Stomach (tissue), 4 donors: ENCODE measurements at regions not wholly inside any gene's neighbourhood (a gene's known extent, or its start where the extent isn't known, plus 50 kb on each side); places are given as distances from the start of the nearest gene placed in this dataset.

Experiments used
- POLR2AphosphoS5 ChIP-seq, 3 donors: sonication (generic); formaldehyde crosslinking; IDR thresholded peaks; one replicate each; pipeline ENCODE4 v1.6.1; 2016; ENCODE audit warnings: antibody characterized with exemption in 3 of 3
- TF ChIP-seq, protein P1 (sequence below), 7 experiments: fragments of 450-650 bp in 4 of 7; fragments of 200-600 bp in 3 of 7; sonication (generic) in 3 of 7; IDR thresholded peaks; one replicate each; pipeline ENCODE4 v1.5.1; 2016 to 2019; ENCODE audit warnings: antibody characterized with exemption in 7 of 7, control low read depth in 2 of 7, mild to moderate bottlenecking in 1 of 7

DNA sequence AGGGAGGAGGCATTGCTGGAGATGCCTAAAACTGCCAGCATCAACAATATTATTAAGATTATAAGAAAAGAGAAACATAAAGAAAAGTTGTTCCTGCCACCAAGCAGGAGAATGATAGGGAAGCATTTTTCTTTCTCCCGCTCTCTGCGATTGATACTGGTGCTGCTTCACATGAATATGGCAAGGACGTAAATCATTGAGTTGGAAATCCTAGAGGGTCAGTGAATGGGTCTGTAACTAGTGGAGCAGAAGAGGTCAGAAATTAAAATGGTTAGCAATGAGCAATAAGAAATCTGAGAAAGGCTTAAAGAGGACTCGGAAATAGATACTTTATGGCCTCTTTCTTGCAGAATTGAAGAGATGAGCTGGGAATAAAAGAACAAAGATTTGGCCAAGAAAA is 631.7 kb downstream of the BCL11A start:
- TF ChIP-seq, protein P1, sequence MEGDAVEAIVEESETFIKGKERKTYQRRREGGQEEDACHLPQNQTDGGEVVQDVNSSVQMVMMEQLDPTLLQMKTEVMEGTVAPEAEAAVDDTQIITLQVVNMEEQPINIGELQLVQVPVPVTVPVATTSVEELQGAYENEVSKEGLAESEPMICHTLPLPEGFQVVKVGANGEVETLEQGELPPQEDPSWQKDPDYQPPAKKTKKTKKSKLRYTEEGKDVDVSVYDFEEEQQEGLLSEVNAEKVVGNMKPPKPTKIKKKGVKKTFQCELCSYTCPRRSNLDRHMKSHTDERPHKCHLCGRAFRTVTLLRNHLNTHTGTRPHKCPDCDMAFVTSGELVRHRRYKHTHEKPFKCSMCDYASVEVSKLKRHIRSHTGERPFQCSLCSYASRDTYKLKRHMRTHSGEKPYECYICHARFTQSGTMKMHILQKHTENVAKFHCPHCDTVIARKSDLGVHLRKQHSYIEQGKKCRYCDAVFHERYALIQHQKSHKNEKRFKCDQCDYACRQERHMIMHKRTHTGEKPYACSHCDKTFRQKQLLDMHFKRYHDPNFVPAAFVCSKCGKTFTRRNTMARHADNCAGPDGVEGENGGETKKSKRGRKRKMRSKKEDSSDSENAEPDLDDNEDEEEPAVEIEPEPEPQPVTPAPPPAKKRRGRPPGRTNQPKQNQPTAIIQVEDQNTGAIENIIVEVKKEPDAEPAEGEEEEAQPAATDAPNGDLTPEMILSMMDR (IDR thresholded peaks at IDR 0.05), result no peak
- TF ChIP-seq POLR2AphosphoS5 (IDR thresholded peaks at IDR 0.05), result no peak
